OCI-LY7 (cell line): ENCODE measurements at regions not wholly inside any gene's neighbourhood (a gene's known extent, or its start where the extent isn't known, plus 50 kb on each side); places are given as distances from the start of the nearest gene placed in this dataset.

Experiments
- BruUV-seq: library from RNA; stranded (reverse); fragments of 400-500 nt; replicated peaks from 2 replicates; lab custom pipeline; 2021; lab: Mats Ljungman, UMichigan
- CTCF ChIA-PET: fragments of 300-600 bp; sonication (Branson Sonifier 250); formaldehyde crosslinking; loops from one replicate; lab custom pipeline; 2022; ENCODE audit warnings: antibody characterized with exemption; ENCODE audit not compliant: unreplicated experiment; lab: Charles Lee
- POLR2A ChIA-PET: fragments of 300-600 bp; sonication (Branson Sonifier 250); formaldehyde crosslinking; loops from one replicate; lab custom pipeline; 2022; ENCODE audit warnings: antibody characterized with exemption; lab: Charles Lee
- DNase-seq: peaks from one replicate; pipeline ENCODE4 v3.0.0-alpha.2; 2015; ENCODE audit warnings: low spot score
- H2AFZ ChIP-seq: fragments of 200-600 bp; sonication (generic), shearing (Covaris generic); 2 replicates; pipeline ENCODE4 v1.6.1; 2014; ENCODE audit warnings: mild to moderate bottlenecking, antibody characterized with exemption, low read length, moderate library complexity
- H3K27ac ChIP-seq: fragments of 200-600 bp; sonication (generic); 2 replicates; pipeline ENCODE4 v1.5.1; 2014; ENCODE audit warnings: mixed run types, low read depth, mild to moderate bottlenecking, moderate library complexity, low read length, inconsistent platforms; ENCODE audit not compliant: poor library complexity, severe bottlenecking
- H3K36me3 ChIP-seq: fragments of 200-600 bp; sonication (generic); 2 replicates; pipeline ENCODE4 v1.6.1; 2014; ENCODE audit warnings: mild to moderate bottlenecking, antibody characterized with exemption, low read length, moderate library complexity, mixed read lengths; ENCODE audit not compliant: insufficient read depth
- H3K4me1 ChIP-seq: fragments of 200-600 bp; sonication (generic); 2 replicates; pipeline ENCODE4 v1.5.1; 2014; ENCODE audit warnings: mild to moderate bottlenecking, low read length; ENCODE audit not compliant: insufficient read depth, poor library complexity, severe bottlenecking
- H3K4me2 ChIP-seq: fragments of 200-600 bp; sonication (generic); 2 replicates; pipeline ENCODE4 v1.6.1; 2014; ENCODE audit warnings: mild to moderate bottlenecking, low read length
- H3K4me3 ChIP-seq: fragments of 200-600 bp; sonication (generic); 2 replicates; pipeline ENCODE4 v1.5.1; 2014; ENCODE audit warnings: mild to moderate bottlenecking, low read depth, low read length; ENCODE audit not compliant: poor library complexity, severe bottlenecking
- H3K79me2 ChIP-seq: fragments of 200-600 bp; sonication (generic); 2 replicates; pipeline ENCODE4 v1.6.1; 2016; ENCODE audit warnings: low read depth, mild to moderate bottlenecking, low read length, moderate library complexity, mixed read lengths; ENCODE audit not compliant: insufficient read depth
- H3K9me2 ChIP-seq: fragments of 200-600 bp; sonication (generic); 2 replicates; pipeline ENCODE4 v1.6.1; 2016; ENCODE audit warnings: mild to moderate bottlenecking, low read length, mixed read lengths; ENCODE audit not compliant: insufficient read depth
- H3K9me3 ChIP-seq: fragments of 200-600 bp; sonication (generic); 2 replicates; pipeline ENCODE4 v1.6.1; 2014; ENCODE audit warnings: mild to moderate bottlenecking, mixed run types, low read length, mixed read lengths
- H4K20me1 ChIP-seq: fragments of 200-600 bp; sonication (generic); 2 replicates; pipeline ENCODE4 v1.6.1; 2014; ENCODE audit warnings: mild to moderate bottlenecking, antibody characterized with exemption, low read length, moderate library complexity, mixed read lengths; ENCODE audit not compliant: insufficient read depth
- CTCF ChIP-seq: fragments of 200-600 bp; sonication (generic); conservative IDR thresholded peaks from 2 replicates; pipeline ENCODE4 v1.5.1; 2014; ENCODE audit warnings: mild to moderate bottlenecking, antibody characterized with exemption, low read length, moderate library complexity, mixed read lengths
- EZH2phosphoT487 ChIP-seq: fragments of 200-600 bp; sonication (generic); IDR thresholded peaks from 2 replicates; pipeline ENCODE4 v1.6.1; 2018; ENCODE audit warnings: low read depth, borderline replicate concordance, mild to moderate bottlenecking, mixed run types, antibody characterized with exemption, low read length, moderate library complexity, mixed read lengths
- intact Hi-C: fragments of 100-400 bp; cut with micrococcal nuclease; formaldehyde crosslinking; loops from one replicate; pipeline ENCODE4 v1.10.0; 2022; ENCODE audit not compliant: unreplicated experiment

- intact Hi-C loops: no loop called here
- no peak for DNase-seq
- BruUV-seq: no TSS peak
- no peaks in the 10 kb centered on the region for H3K79me2 ChIP-seq
- peaks cover 2% of the 10 kb centered on the region; the same call in 1 of the 2 replicates for H3K9me3 ChIP-seq
- H3K4me3 ChIP-seq: no peak overlapping the region
- H3K4me1 ChIP-seq: no peaks in the 10 kb centered on the region
- no peaks in the 10 kb centered on the region for H3K9me2 ChIP-seq
- POLR2A ChIA-PET: no interaction called here
- no peaks in the 10 kb centered on the region for H3K36me3 ChIP-seq
- TF ChIP-seq CTCF (no peak), EZH2phosphoT487 (no peak)
- CTCF ChIA-PET: no interaction called here
- H3K27ac ChIP-seq: no peak overlapping the region
- H2AFZ ChIP-seq: no peak overlapping the region
- no peak overlapping the region for H3K4me2 ChIP-seq
- H4K20me1 ChIP-seq: no peaks in the 10 kb centered on the region
These were observed 137.8 kb upstream of the CHRNA7 start for GRCh38 chr15:31892513-31892912.

GRCh38 chr15:31893780-31894179 is 136.5 kb upstream of the CHRNA7 start:
- intact Hi-C loops: no loop called here
- Histone ChIP-seq H3K4me3 (no peak overlapping the region), H3K79me2 (no peaks in the 10 kb centered on the region), H3K27ac (no peak overlapping the region), H3K9me3 (peaks cover 7% of the 10 kb centered on the region; the same call in 1 of the 2 replicates), H3K36me3 (no peaks in the 10 kb centered on the region), H3K4me2 (no peak overlapping the region), H3K4me1 (no peaks in the 10 kb centered on the region), H4K20me1 (no peaks in the 10 kb centered on the region), H3K9me2 (no peaks in the 10 kb centered on the region), H2AFZ (no peak overlapping the region)
- DNase-seq: no peak
- ChIA-PET CTCF (no interaction called here), POLR2A (no interaction called here)
- no peak for TF ChIP-seq EZH2phosphoT487
- TF ChIP-seq CTCF: no peak
- no TSS peak for BruUV-seq

DNA sequence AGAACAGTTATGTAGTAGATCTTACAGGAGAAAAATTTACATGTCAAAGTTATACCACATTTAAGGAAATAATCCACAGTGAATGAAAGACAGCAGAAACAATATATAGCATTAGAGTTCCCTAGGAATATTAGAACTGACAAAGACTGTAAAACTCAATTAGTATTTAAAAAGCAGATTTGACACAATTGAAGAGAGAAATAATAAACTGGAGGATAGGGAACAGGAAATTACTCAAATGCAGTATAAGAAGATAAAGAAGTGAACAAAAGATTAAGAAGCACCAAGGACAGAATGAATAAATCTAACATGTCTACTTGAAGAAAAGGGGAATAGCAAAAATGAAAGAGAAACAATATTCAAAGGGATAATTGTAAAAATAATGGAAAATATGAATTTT is 132.6 kb upstream of the CHRNA7 start:
- DNase-seq: no peak
- H3K4me3 ChIP-seq: no peak overlapping the region
- no peak for TF ChIP-seq CTCF
- no peaks in the 10 kb centered on the region for H3K36me3 ChIP-seq
- no peaks in the 10 kb centered on the region for H3K79me2 ChIP-seq
- no peak overlapping the region for H3K27ac ChIP-seq
- ChIA-PET CTCF (no interaction called here), POLR2A (no interaction called here)
- intact Hi-C loops: no loop called here
- no peaks in the 10 kb centered on the region for H4K20me1 ChIP-seq
- H3K4me2 ChIP-seq: no peak overlapping the region
- no peaks in the 10 kb centered on the region for H3K9me2 ChIP-seq
- no peak overlapping the region for H2AFZ ChIP-seq
- H3K4me1 ChIP-seq: no peaks in the 10 kb centered on the region
- peaks cover 7% of the 10 kb centered on the region; the same call in 1 of the 2 replicates for H3K9me3 ChIP-seq
- no TSS peak for BruUV-seq
